BLaER1 (cell line): ENCODE measurements at regions not wholly inside any gene's neighbourhood (a gene's known extent, or its start where the extent isn't known, plus 50 kb on each side); places are given as distances from the start of the nearest gene placed in this dataset.

Experiments
- H3K27ac ChIP-seq: shearing (Covaris generic); formaldehyde crosslinking; 2 replicates; pipeline ENCODE4 v1.8.1; 2022
- H3K27me3 ChIP-seq: shearing (Covaris generic); formaldehyde crosslinking; 2 replicates; pipeline ENCODE4 v1.8.1; 2022
- H3K36me3 ChIP-seq: shearing (Covaris generic); formaldehyde crosslinking; 2 replicates; pipeline ENCODE4 v1.8.1; 2022
- H3K4me1 ChIP-seq: shearing (Covaris generic); formaldehyde crosslinking; 2 replicates; pipeline ENCODE4 v1.8.1; 2022
- H3K4me2 ChIP-seq: shearing (Covaris generic); formaldehyde crosslinking; 2 replicates; pipeline ENCODE4 v1.8.1; 2022
- H3K4me3 ChIP-seq: shearing (Covaris generic); formaldehyde crosslinking; 2 replicates; pipeline ENCODE4 v1.8.1; 2022
- H3K9ac ChIP-seq: shearing (Covaris generic); formaldehyde crosslinking; 2 replicates; pipeline ENCODE4 v1.8.1; 2022
- H3K9me3 ChIP-seq: shearing (Covaris generic); formaldehyde crosslinking; 2 replicates; pipeline ENCODE4 v1.8.1; 2022
- H4K20me1 ChIP-seq: shearing (Covaris generic); formaldehyde crosslinking; 2 replicates; pipeline ENCODE4 v1.8.1; 2022
- Cebpa-rat ChIP-seq: shearing (Covaris generic); IDR thresholded peaks from 2 replicates; pipeline ENCODE4 v1.8.1; 2022

- H4K20me1 ChIP-seq: no peaks in the 10 kb centered on the region
- H3K4me1 ChIP-seq: no peaks in the 10 kb centered on the region
- no peaks in the 10 kb centered on the region for H3K9me3 ChIP-seq
- no peak overlapping the region for H3K4me3 ChIP-seq
- no peak overlapping the region for H3K27ac ChIP-seq
- H3K9ac ChIP-seq: no peak overlapping the region
- TF ChIP-seq Cebpa-rat: no peak
- no peak overlapping the region for H3K4me2 ChIP-seq
- no peaks in the 10 kb centered on the region for H3K27me3 ChIP-seq
- H3K36me3 ChIP-seq: no peaks in the 10 kb centered on the region
Observed at GRCh38 chr13:74206061-74206561, 71.9 kb upstream of the KLF12 start.

DNA sequence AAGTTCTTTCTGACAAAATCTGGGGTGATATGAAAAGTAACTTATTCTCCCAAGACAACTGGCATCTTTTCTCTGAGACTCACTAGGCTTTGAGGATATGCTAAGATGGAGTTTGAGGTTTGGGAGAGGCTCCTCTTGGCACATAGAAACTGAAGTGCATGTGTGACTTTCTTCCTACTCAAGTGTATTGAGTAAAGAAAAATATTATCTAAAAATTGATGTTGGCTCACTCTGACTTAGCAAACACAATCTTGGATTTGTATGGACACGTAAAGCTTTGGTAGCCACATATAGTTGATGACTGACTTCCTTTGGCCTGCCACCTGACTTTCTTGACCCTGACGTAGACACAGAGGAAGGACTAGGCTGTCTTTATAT lies 71.1 kb upstream of the KLF12 start:
- H3K36me3 ChIP-seq: no peaks in the 10 kb centered on the region
- no peak overlapping the region for H3K4me3 ChIP-seq
- H3K27me3 ChIP-seq: no peaks in the 10 kb centered on the region
- H3K9ac ChIP-seq: no peak overlapping the region
- TF ChIP-seq Cebpa-rat: no peak
- no peaks in the 10 kb centered on the region for H3K9me3 ChIP-seq
- H3K4me2 ChIP-seq: no peak overlapping the region
- H3K27ac ChIP-seq: no peak overlapping the region
- H4K20me1 ChIP-seq: no peaks in the 10 kb centered on the region
- no peaks in the 10 kb centered on the region for H3K4me1 ChIP-seq

DNA sequence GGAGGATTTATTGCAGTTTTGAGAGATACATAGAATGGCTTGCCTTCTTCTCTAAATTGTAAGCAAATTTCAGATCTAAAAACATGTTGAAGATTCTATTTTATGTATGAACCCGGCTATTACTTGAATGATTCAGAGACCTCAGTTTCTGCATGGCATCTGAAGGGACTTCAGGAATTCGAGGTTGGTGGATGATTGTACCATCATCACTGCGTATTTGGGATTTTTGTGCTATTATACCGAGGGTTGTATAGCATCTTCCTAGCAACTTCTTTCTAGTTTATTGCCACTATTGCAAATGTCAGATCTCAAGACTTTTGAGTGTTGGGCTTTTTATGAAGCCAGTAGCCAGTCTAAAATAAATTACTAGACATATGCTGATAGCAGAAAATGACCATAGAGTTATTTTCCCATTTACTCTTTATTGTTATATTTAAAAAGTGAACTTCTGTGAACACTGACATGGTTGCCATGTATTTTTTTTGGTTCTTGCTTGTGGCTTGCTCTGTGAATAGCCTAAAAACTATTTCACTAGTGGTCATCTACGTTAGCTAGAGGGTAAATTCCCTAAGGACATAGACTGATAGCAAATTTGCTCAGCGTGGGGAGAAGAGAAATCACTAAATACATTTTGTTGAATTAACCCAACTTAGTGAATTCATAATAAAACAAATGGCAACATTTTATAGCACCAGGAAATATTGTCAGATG lies 70.6 kb upstream of the KLF12 start:
- Histone ChIP-seq H3K9ac (no peak overlapping the region), H3K4me2 (no peak overlapping the region), H3K36me3 (no peaks in the 10 kb centered on the region), H3K27ac (no peak overlapping the region), H3K4me1 (no peaks in the 10 kb centered on the region), H3K27me3 (no peaks in the 10 kb centered on the region), H4K20me1 (no peaks in the 10 kb centered on the region), H3K4me3 (no peak overlapping the region), H3K9me3 (no peaks in the 10 kb centered on the region)
- TF ChIP-seq Cebpa-rat: no peak

DNA sequence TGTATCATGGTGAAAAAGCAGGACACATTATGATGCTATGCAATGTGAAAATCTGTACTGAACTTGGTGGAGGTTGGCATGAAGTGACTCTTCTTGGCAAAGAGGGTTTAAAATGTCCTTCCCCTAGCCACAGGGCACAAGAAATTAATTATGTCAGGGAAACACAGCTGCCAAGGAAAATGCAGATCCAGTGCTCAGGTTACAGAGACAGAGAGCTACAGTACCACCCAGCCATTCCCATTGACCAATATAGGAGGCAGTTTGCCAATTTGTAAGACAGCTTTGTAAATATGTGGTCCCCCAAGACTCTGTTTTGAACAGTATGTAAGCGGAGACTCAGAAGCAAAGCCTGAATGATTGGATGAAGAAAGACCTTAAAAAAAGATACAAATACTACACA lies 69.4 kb upstream of the KLF12 start:
- Histone ChIP-seq H4K20me1 (no peaks in the 10 kb centered on the region), H3K36me3 (no peaks in the 10 kb centered on the region), H3K9ac (no peak overlapping the region), H3K4me1 (no peaks in the 10 kb centered on the region), H3K9me3 (no peaks in the 10 kb centered on the region), H3K27ac (no peak overlapping the region), H3K4me2 (no peak overlapping the region), H3K27me3 (no peaks in the 10 kb centered on the region), H3K4me3 (no peak overlapping the region)
- no peak for TF ChIP-seq Cebpa-rat

DNA sequence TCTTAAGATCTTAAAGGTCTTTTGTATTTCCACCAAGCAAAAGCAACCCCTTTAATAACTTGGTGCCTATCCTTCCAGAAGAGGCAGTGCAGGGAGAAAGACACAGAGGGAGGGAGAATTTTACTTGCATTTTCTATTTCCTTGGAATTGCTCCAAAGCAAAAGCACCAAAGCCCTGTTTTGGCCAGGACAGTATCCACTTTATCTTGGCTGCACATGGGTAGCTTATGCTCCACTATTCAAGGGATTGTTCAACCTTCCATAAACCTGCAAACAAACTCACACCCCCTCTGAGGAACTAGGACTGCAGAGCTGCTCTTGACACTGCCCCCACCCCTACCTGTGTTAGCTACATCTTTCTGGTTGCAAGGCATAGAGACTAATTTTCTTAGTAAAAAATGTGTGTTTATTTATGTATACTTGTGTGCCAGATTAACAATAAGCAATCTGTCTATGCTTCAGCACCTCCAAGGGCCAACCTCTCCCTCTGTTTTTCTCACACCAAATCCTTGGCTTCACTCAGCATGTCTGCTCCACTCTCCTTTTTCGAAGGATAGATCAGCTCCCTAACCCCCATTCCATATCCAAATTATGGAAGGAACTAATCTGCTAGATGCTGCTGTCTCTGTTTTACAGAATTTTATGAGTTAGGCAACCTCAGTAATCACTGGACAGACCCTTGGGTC lies 68.1 kb upstream of the KLF12 start:
- no peak for TF ChIP-seq Cebpa-rat
- H3K27ac ChIP-seq: no peak overlapping the region
- H3K9me3 ChIP-seq: no peaks in the 10 kb centered on the region
- no peaks in the 10 kb centered on the region for H3K36me3 ChIP-seq
- no peaks in the 10 kb centered on the region for H3K4me1 ChIP-seq
- no peak overlapping the region for H3K9ac ChIP-seq
- no peak overlapping the region for H3K4me2 ChIP-seq
- no peaks in the 10 kb centered on the region for H3K27me3 ChIP-seq
- H3K4me3 ChIP-seq: no peak overlapping the region
- no peaks in the 10 kb centered on the region for H4K20me1 ChIP-seq

DNA sequence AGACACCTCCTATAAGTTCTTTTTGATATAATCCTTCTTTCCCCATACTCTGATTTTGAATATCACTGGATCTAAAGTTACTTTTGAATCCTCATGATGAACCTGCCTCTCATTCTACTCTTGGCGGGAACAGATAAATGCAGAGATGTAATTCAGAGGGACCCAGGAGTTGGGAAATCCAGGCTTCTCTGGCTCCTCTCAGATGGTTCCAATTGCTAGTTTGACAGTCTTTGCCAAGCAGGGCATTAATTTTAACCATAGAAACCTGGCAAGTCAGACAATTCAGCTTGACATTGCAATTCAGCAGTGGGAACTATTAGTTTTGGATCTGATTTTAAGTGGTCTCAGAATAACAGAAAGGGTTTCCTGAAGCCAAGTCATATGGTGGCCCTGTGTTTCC lies 67.3 kb upstream of the KLF12 start:
- Histone ChIP-seq H3K9ac (no peak overlapping the region), H3K27me3 (no peaks in the 10 kb centered on the region), H3K4me3 (no peak overlapping the region), H3K36me3 (no peaks in the 10 kb centered on the region), H3K4me1 (no peaks in the 10 kb centered on the region), H3K9me3 (no peaks in the 10 kb centered on the region), H4K20me1 (no peaks in the 10 kb centered on the region), H3K4me2 (no peak overlapping the region), H3K27ac (no peak overlapping the region)
- TF ChIP-seq Cebpa-rat: no peak

- H3K27ac ChIP-seq: no peak overlapping the region
- no peak overlapping the region for H3K4me3 ChIP-seq
- no peaks in the 10 kb centered on the region for H3K36me3 ChIP-seq
- H3K4me1 ChIP-seq: no peaks in the 10 kb centered on the region
- H4K20me1 ChIP-seq: no peaks in the 10 kb centered on the region
- no peaks in the 10 kb centered on the region for H3K9me3 ChIP-seq
- H3K27me3 ChIP-seq: no peaks in the 10 kb centered on the region
- no peak for TF ChIP-seq Cebpa-rat
- H3K4me2 ChIP-seq: no peak overlapping the region
- no peak overlapping the region for H3K9ac ChIP-seq
Observed at GRCh38 chr13:74200081-74200480, 65.9 kb upstream of the KLF12 start.

DNA sequence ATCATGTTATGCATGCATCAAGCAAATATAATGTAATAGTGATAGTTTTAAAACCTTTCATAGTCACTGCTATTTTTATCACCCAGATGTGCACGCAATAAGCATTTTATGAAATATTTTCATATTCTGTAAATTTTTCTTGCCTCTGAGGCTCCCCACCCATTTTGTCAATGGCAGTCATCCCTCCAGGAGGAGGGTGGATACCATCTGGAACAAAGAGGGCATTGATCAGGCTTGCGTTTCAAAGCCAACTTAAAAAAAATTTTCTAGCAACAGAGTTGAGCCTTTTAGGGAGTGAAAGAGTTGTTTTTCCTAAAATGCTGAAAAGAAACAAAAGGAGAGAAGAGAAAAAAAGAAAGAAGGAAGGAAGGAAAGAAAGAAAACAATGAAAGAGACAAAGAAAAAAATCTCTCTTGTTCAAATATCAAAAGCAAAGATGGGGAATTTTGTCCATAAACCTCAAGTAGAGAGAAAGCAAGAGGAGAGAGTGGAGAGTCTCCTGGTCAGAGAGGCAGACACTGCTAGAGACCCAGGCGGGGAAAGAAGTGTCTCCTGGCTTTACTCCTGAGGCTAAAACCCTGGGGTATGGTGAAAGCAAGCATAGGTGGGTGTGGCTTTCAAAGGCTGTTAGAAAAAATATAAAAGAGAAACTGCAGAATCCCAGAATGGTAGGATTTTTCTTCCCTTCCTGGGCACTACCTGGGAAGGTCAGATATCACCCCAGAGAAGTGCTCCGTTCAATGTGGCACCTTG lies 63.6 kb upstream of the KLF12 start:
- H4K20me1 ChIP-seq: no peaks in the 10 kb centered on the region
- no peak overlapping the region for H3K27ac ChIP-seq
- no peak overlapping the region for H3K4me2 ChIP-seq
- H3K9ac ChIP-seq: no peak overlapping the region
- H3K4me1 ChIP-seq: no peaks in the 10 kb centered on the region
- H3K4me3 ChIP-seq: no peak overlapping the region
- H3K9me3 ChIP-seq: no peaks in the 10 kb centered on the region
- no peaks in the 10 kb centered on the region for H3K27me3 ChIP-seq
- no peaks in the 10 kb centered on the region for H3K36me3 ChIP-seq
- no peak for TF ChIP-seq Cebpa-rat

- H3K9me3 ChIP-seq: no peaks in the 10 kb centered on the region
- no peaks in the 10 kb centered on the region for H3K36me3 ChIP-seq
- H3K27ac ChIP-seq: no peak overlapping the region
- no peak overlapping the region for H3K9ac ChIP-seq
- H3K4me1 ChIP-seq: peaks cover 7% of the 10 kb centered on the region; the same call in 1 of the 2 replicates
- no peak overlapping the region for H3K4me3 ChIP-seq
- H3K27me3 ChIP-seq: no peaks in the 10 kb centered on the region
- no peak overlapping the region for H3K4me2 ChIP-seq
- TF ChIP-seq Cebpa-rat: no peak
- H4K20me1 ChIP-seq: no peaks in the 10 kb centered on the region
Observed at GRCh38 chr13:74194846-74195245, 60.6 kb upstream of the KLF12 start.

GRCh38 chr13:74193391-74193790 lies 59.2 kb upstream of the KLF12 start:
- no peaks in the 10 kb centered on the region for H3K9me3 ChIP-seq
- H3K4me1 ChIP-seq: peaks cover 7% of the 10 kb centered on the region; the same call in 1 of the 2 replicates
- TF ChIP-seq Cebpa-rat: no peak
- H3K9ac ChIP-seq: no peak overlapping the region
- H3K4me2 ChIP-seq: no peak overlapping the region
- H3K4me3 ChIP-seq: no peak overlapping the region
- no peaks in the 10 kb centered on the region for H3K36me3 ChIP-seq
- H3K27me3 ChIP-seq: no peaks in the 10 kb centered on the region
- H4K20me1 ChIP-seq: no peaks in the 10 kb centered on the region
- no peak overlapping the region for H3K27ac ChIP-seq
